H1 (cell line): ENCODE measurements at regions not wholly inside any gene's neighbourhood (a gene's known extent, or its start where the extent isn't known, plus 50 kb on each side); places are given as distances from the start of the nearest gene placed in this dataset.

Source experiments
- CTCF ChIA-PET: fragments of 300-600 bp; sonication (Branson Sonifier 250); formaldehyde crosslinking; loops from one replicate; lab custom pipeline; 2021; ENCODE audit not compliant: partially characterized antibody; lab: Charles Lee
- POLR2A ChIA-PET: fragments of 300-600 bp; sonication (Branson Sonifier 250); formaldehyde crosslinking; loops from one replicate; lab custom pipeline; 2021; ENCODE audit warnings: inconsistent platforms; ENCODE audit not compliant: partially characterized antibody; lab: Charles Lee
- DNase-seq, 2 experiments: peaks; one replicate each; pipeline versions ENCODE4 v3.0.0 to v3.0.0-alpha.2; 2010 to 2022; ENCODE audit warnings: low spot score in 2 of 2, low read depth in 1 of 2, mixed read lengths in 1 of 2
- FAIRE-seq: peaks from 2 replicates; lab custom pipeline; 2011; peaks lifted over from hg19 to GRCh38; lab: Jason Lieb, UNC
- H2AFZ ChIP-seq: 2 replicates; pipeline ENCODE4 v1.8.1; 2012; ENCODE audit warnings: low read length, inconsistent platforms
- H2AK5ac ChIP-seq: 2 replicates; pipeline ENCODE4 v1.6.1; 2013; ENCODE audit warnings: low read depth, low read length
- H2BK120ac ChIP-seq: replicated peaks from 2 replicates; pipeline ENCODE3; 2013; ENCODE audit warnings: low read depth, low read length, inconsistent platforms
- H2BK12ac ChIP-seq: 2 replicates; pipeline ENCODE4 v1.6.1; 2013; ENCODE audit warnings: low read depth, low read length
- H2BK15ac ChIP-seq: 2 replicates; pipeline ENCODE4 v1.6.1; 2013; ENCODE audit warnings: low read length
- H2BK20ac ChIP-seq: 2 replicates; pipeline ENCODE4 v1.6.1; 2013; ENCODE audit warnings: low read length
- H2BK5ac ChIP-seq: 2 replicates; pipeline ENCODE4 v1.6.1; 2013; ENCODE audit warnings: low read depth, low read length
- H3K14ac ChIP-seq: 2 replicates; pipeline ENCODE4 v1.6.1; 2013; ENCODE audit warnings: inconsistent platforms; ENCODE audit not compliant: insufficient read length
- H3K18ac ChIP-seq: 2 replicates; pipeline ENCODE4 v1.6.1; 2013; ENCODE audit warnings: low read length; ENCODE audit errors: extremely low read depth
- H3K23ac ChIP-seq: 2 replicates; pipeline ENCODE4 v1.6.1; 2013; ENCODE audit warnings: inconsistent platforms; ENCODE audit not compliant: insufficient read length
- H3K23me2 ChIP-seq: 2 replicates; pipeline ENCODE4 v1.6.1; 2013; ENCODE audit warnings: low read depth, low read length
- H3K27ac ChIP-seq: 2 replicates; pipeline ENCODE4 v1.6.1; 2011; ENCODE audit warnings: low read depth, low read length, inconsistent platforms
- H3K27me3 ChIP-seq, 4 experiments: replicated peaks in 1 of 4; 1 replicate in 1 of 4; 2 replicates in 3 of 4; pipeline versions ENCODE4 v1.6.1 to v1.8.1; 2011 to 2013; ENCODE audit warnings: low read length in 3 of 4, mild to moderate bottlenecking in 3 of 4, inconsistent platforms in 2 of 4, mixed read lengths in 2 of 4, moderate library complexity in 1 of 4; ENCODE audit not compliant: control insufficient read depth in 3 of 4, insufficient read depth in 3 of 4; ENCODE audit errors: extremely low read depth in 1 of 4
- H3K36me3 ChIP-seq, 4 experiments: 2 replicates each; pipeline versions ENCODE4 v1.6.1 to v1.8.1; 2011 to 2013; ENCODE audit warnings: mild to moderate bottlenecking in 4 of 4, low read length in 3 of 4, moderate library complexity in 2 of 4, control low read depth in 1 of 4, inconsistent platforms in 1 of 4; ENCODE audit not compliant: insufficient read depth in 4 of 4, control insufficient read depth in 2 of 4
- H3K4ac ChIP-seq: replicated peaks from 2 replicates; pipeline ENCODE3; 2013; ENCODE audit warnings: low read length, low read depth, mixed read lengths, inconsistent platforms; ENCODE audit not compliant: insufficient read length
- H3K4me1 ChIP-seq, 4 experiments: replicated peaks in 1 of 4; 1 replicate in 1 of 4; 2 replicates in 3 of 4; pipeline versions ENCODE4 v1.6.1 to v1.8.1; 2011 to 2013; ENCODE audit warnings: low read length in 3 of 4, inconsistent platforms in 2 of 4, mixed read lengths in 1 of 4; ENCODE audit not compliant: insufficient read depth in 4 of 4, control insufficient read depth in 3 of 4
- H3K4me2 ChIP-seq, 2 experiments: 2 replicates each; pipeline versions ENCODE4 v1.6.1 to v1.8.1; 2011 to 2013; ENCODE audit warnings: low read depth in 2 of 2, low read length in 2 of 2, control low read depth in 1 of 2, inconsistent platforms in 1 of 2, mild to moderate bottlenecking in 1 of 2; ENCODE audit not compliant: insufficient read depth in 1 of 2
- H3K4me3 ChIP-seq, 4 experiments: fragments of 200-600, 300-600 bp in 1 of 4; sonication (generic), shearing (Covaris generic), sonication (Bioruptor Twin) in 1 of 4; 2 replicates each; pipeline versions ENCODE4 v1.5.1 to v1.8.1; 2011 to 2016; ENCODE audit warnings: low read length in 4 of 4, low read depth in 3 of 4, control low read depth in 2 of 4, inconsistent platforms in 2 of 4, mild to moderate bottlenecking in 2 of 4, mixed read lengths in 1 of 4, moderate library complexity in 1 of 4; ENCODE audit not compliant: insufficient read depth in 2 of 4; ENCODE audit errors: extremely low read depth in 1 of 4
- H3K56ac ChIP-seq: replicated peaks from 2 replicates; pipeline ENCODE3; 2013; ENCODE audit warnings: low read depth, mild to moderate bottlenecking, mixed read lengths, low read length, inconsistent platforms; ENCODE audit not compliant: insufficient read length
- H3K79me1 ChIP-seq: 2 replicates; pipeline ENCODE4 v1.6.1; 2013; ENCODE audit warnings: low read depth, low read length, control low read depth
- H3K79me2 ChIP-seq, 2 experiments: 2 replicates each; pipeline versions ENCODE4 v1.6.1 to v1.8.1; 2012 to 2013; ENCODE audit warnings: low read length in 2 of 2, mild to moderate bottlenecking in 2 of 2, inconsistent platforms in 1 of 2; ENCODE audit not compliant: insufficient read depth in 2 of 2, control insufficient read depth in 1 of 2
- H3K9ac ChIP-seq, 4 experiments: replicated peaks in 1 of 4; 1 replicate in 1 of 4; 2 replicates in 3 of 4; pipeline versions ENCODE4 v1.6.1 to v1.8.1; 2011 to 2013; ENCODE audit warnings: low read depth in 3 of 4, low read length in 3 of 4, control low read depth in 2 of 4, mild to moderate bottlenecking in 2 of 4, moderate library complexity in 2 of 4, inconsistent platforms in 1 of 4; ENCODE audit errors: extremely low read depth in 1 of 4
- H3K9me3 ChIP-seq, 2 experiments: 2 replicates each; pipeline versions ENCODE4 v1.6.1 to v1.8.1; 2012 to 2013; ENCODE audit warnings: mild to moderate bottlenecking in 2 of 2, moderate library complexity in 2 of 2, control low read depth in 1 of 2, inconsistent platforms in 1 of 2, low read depth in 1 of 2, low read length in 1 of 2, mixed read lengths in 1 of 2; ENCODE audit not compliant: insufficient read depth in 2 of 2
- H4K20me1 ChIP-seq, 2 experiments: replicated peaks in 1 of 2; 2 replicates each; pipeline versions ENCODE3 to v1.8.1; 2011 to 2013; ENCODE audit warnings: inconsistent platforms in 2 of 2, low read length in 2 of 2, mild to moderate bottlenecking in 1 of 2; ENCODE audit not compliant: insufficient read depth in 2 of 2, control insufficient read depth in 1 of 2
- H4K5ac ChIP-seq: 2 replicates; pipeline ENCODE4 v1.6.1; 2013; ENCODE audit warnings: low read length, low read depth, mixed read lengths, inconsistent platforms; ENCODE audit not compliant: insufficient read length
- H4K8ac ChIP-seq: 2 replicates; pipeline ENCODE4 v1.8.0; 2013; ENCODE audit warnings: mild to moderate bottlenecking, moderate library complexity, low read length, inconsistent platforms; ENCODE audit not compliant: insufficient read depth; ENCODE audit errors: extremely low read depth
- H4K91ac ChIP-seq: replicated peaks from 2 replicates; pipeline ENCODE3; 2013; ENCODE audit warnings: low read length, mixed read lengths, inconsistent platforms; ENCODE audit not compliant: insufficient read length
- CBX5 ChIP-seq: fragments of 300-800, 300-1000 bp; sonication (generic); IDR thresholded peaks from 2 replicates; pipeline ENCODE4 v1.7.1; 2016; ENCODE audit warnings: antibody characterized with exemption, low read length, low read depth
- GABPA ChIP-seq: IDR thresholded peaks from 2 replicates; pipeline ENCODE4 v1.6.1; 2011; ENCODE audit warnings: mild to moderate bottlenecking, low read length, moderate library complexity, borderline replicate concordance; ENCODE audit not compliant: insufficient read depth
- HDAC2 ChIP-seq, 2 experiments: fragments of 300-600 bp in 1 of 2; sonication (generic) in 1 of 2; IDR thresholded peaks; 2 replicates each; pipeline ENCODE4 v1.6.1; 2011 to 2012; ENCODE audit warnings: low read depth in 2 of 2, low read length in 2 of 2, mild to moderate bottlenecking in 2 of 2, moderate library complexity in 2 of 2, borderline replicate concordance in 1 of 2, inconsistent platforms in 1 of 2
- PHF8 ChIP-seq: fragments of 200-600 bp; sonication (generic); conservative IDR thresholded peaks from 2 replicates; pipeline ENCODE4 v1.7.1; 2012; ENCODE audit warnings: low read depth, mild to moderate bottlenecking, inconsistent platforms, low read length, moderate library complexity
- RAD21 ChIP-seq, 2 experiments: IDR thresholded peaks in 1 of 2; conservative IDR thresholded peaks in 1 of 2; 2 replicates each; pipeline ENCODE4 v1.6.1; 2011; ENCODE audit warnings: low read depth in 2 of 2, low read length in 2 of 2, improper control_type of control experiment in 1 of 2, inconsistent platforms in 1 of 2, mild to moderate bottlenecking in 1 of 2, moderate library complexity in 1 of 2
- SRF ChIP-seq: IDR thresholded peaks from 2 replicates; pipeline ENCODE4 v1.6.1; 2011; ENCODE audit warnings: mild to moderate bottlenecking, low read depth, low read length, moderate library complexity
- WGBS, 2 experiments: shearing (Covaris generic) in 1 of 2; methylation state at CpG; one replicate each; pipeline versions ENCODE4 v1.1.6 to v1.1.7; 2013 to 2015; ENCODE audit warnings: low lambda C conversion rate in 2 of 2, mixed read lengths in 2 of 2, inconsistent platforms in 1 of 2, low coverage in 1 of 2, missing lambda C conversion rate in 1 of 2; ENCODE audit not compliant: insufficient replicate concordance in 2 of 2, insufficient coverage in 1 of 2, insufficient read length in 1 of 2; ENCODE audit errors: extremely low coverage in 1 of 2, missing lambda C conversion rate in 1 of 2; 5-methylcytosine and 5-hydroxymethylcytosine counted together
- TF ChIP-seq, protein P1 (sequence below): IDR thresholded peaks from 2 replicates; pipeline ENCODE4 v1.6.1; 2012; ENCODE audit warnings: inconsistent platforms
- TF ChIP-seq, protein P2 (sequence below): IDR thresholded peaks from 2 replicates; pipeline ENCODE4 v1.6.1; 2011; ENCODE audit warnings: low read depth, mild to moderate bottlenecking, low read length; ENCODE audit not compliant: insufficient read depth

DNA sequence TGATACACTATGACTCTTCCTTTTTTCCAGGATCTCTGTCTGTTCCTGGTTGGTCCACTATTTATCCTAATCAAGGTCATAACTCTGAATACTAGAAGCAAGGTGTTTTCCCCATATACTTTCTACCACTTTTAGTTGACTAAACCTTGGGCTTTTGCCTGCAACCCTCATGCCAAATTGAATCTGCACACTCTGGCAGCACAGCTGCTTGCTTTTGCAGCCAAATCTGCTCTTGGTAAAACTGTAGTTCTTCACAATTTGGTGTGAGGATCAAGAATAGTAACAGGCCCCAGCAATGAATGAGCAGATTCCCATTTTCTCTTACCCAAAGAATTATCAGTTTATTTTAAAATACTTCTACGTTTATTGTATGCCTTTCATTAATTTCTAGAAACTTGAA, 586.5 kb upstream of the CNTN5 start:
- H3K23me2 ChIP-seq = no peaks in the 10 kb centered on the region
- H3K4ac ChIP-seq = no peak overlapping the region
- no peak overlapping the region for H2BK15ac ChIP-seq
- no peak overlapping the region for H3K4me3 ChIP-seq
- no peaks in the 10 kb centered on the region for H3K27me3 ChIP-seq
- POLR2A ChIA-PET = no interaction called here
- H2AK5ac ChIP-seq = no peak overlapping the region
- H3K4me1 ChIP-seq = no peaks in the 10 kb centered on the region
- no peak overlapping the region for H3K18ac ChIP-seq
- H2BK12ac ChIP-seq = no peak overlapping the region
- H3K79me2 ChIP-seq = no peaks in the 10 kb centered on the region
- no peak overlapping the region for H3K14ac ChIP-seq
- CTCF ChIA-PET = no interaction called here
- no peak overlapping the region for H3K27ac ChIP-seq
- 82% methylated on average over 1 of the region's 1 CpG; no CpG with 5 or more reads in 1 of the 2 experiments for WGBS, 2 experiments
- DNase-seq (no peak), FAIRE-seq (no peak)
- H3K36me3 ChIP-seq = no peaks in the 10 kb centered on the region
- no peak overlapping the region for H4K5ac ChIP-seq
- no peak overlapping the region for H2AFZ ChIP-seq
- no peak overlapping the region for H3K23ac ChIP-seq
- no peak overlapping the region for H2BK20ac ChIP-seq
- H3K4me2 ChIP-seq = no peak overlapping the region
- H3K56ac ChIP-seq = no peak overlapping the region
- 0 out of 4 replicates have a peak, but pooled peaks cover 0 to 2% of the 10 kb centered on the region in 2 experiments for H3K9me3 ChIP-seq
- H4K8ac ChIP-seq = no peak overlapping the region
- H4K20me1 ChIP-seq = no peaks in the 10 kb centered on the region
- H3K79me1 ChIP-seq = no peaks in the 10 kb centered on the region
- TF ChIP-seq, protein P1, sequence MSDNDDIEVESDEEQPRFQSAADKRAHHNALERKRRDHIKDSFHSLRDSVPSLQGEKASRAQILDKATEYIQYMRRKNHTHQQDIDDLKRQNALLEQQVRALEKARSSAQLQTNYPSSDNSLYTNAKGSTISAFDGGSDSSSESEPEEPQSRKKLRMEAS = no peak
- TF ChIP-seq CBX5 (no peak), HDAC2 (IDR thresholded peaks at IDR 0.05; ENCODE audit: borderline replicate concordance in 1 of 2, low read depth in 2 of 2, low read length in 2 of 2) (no peak), PHF8 (no peak), SRF (no peak), RAD21 (IDR thresholded peaks at IDR 0.05 in 1 of 2, conservative IDR thresholded peaks at IDR 0.05 in 1 of 2; ENCODE audit: low read depth in 2 of 2, low read length in 2 of 2) (no peak), GABPA (no peak)
- TF ChIP-seq, protein P2, sequence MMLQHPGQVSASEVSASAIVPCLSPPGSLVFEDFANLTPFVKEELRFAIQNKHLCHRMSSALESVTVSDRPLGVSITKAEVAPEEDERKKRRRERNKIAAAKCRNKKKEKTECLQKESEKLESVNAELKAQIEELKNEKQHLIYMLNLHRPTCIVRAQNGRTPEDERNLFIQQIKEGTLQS = no peak
- no peak overlapping the region for H2BK120ac ChIP-seq
- H4K91ac ChIP-seq = no peak overlapping the region
- no peak overlapping the region for H3K9ac ChIP-seq
- no peak overlapping the region for H2BK5ac ChIP-seq
